ENCODE measurements at regions not wholly inside any gene's neighbourhood (a gene's known extent, or its start where the extent isn't known, plus 50 kb on each side); places are given as distances from the start of the nearest gene placed in this dataset.
"Not testable (repeated sequence)": the region's sequence is repeated elsewhere in the genome, so short reads cannot be mapped to it uniquely, and the experiment has no call there.

DNA sequence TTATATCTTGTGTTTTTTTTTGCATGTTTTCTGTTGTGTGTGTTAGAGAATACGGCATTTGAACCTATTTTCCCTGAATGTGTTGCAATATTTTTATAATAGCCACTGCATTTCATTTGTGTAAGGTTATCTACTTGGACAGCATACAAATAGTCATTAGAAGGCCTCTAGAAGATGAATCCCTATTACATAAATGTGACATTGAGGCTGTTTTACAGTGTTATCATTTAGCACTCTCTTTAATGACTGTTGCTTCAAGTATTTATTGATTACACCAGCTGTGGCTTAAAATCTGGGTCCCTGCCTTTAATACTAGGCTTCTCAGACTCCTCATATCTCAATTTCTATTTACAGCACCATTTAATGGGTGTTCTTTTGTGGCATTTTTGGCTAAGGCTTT, 465.8 kb downstream of the FRK start:
- no peaks in the 10 kb centered on the region for H3K27me3 Mint-ChIP-seq (ENCODE audit: unreplicated experiment)
- H3K36me3 Mint-ChIP-seq (ENCODE audit: unreplicated experiment): no peaks in the 10 kb centered on the region
- no peak overlapping the region for H3K4me3 Mint-ChIP-seq (ENCODE audit: unreplicated experiment)
- DNase-seq: no peak
- TF ChIP-seq, protein P1, sequence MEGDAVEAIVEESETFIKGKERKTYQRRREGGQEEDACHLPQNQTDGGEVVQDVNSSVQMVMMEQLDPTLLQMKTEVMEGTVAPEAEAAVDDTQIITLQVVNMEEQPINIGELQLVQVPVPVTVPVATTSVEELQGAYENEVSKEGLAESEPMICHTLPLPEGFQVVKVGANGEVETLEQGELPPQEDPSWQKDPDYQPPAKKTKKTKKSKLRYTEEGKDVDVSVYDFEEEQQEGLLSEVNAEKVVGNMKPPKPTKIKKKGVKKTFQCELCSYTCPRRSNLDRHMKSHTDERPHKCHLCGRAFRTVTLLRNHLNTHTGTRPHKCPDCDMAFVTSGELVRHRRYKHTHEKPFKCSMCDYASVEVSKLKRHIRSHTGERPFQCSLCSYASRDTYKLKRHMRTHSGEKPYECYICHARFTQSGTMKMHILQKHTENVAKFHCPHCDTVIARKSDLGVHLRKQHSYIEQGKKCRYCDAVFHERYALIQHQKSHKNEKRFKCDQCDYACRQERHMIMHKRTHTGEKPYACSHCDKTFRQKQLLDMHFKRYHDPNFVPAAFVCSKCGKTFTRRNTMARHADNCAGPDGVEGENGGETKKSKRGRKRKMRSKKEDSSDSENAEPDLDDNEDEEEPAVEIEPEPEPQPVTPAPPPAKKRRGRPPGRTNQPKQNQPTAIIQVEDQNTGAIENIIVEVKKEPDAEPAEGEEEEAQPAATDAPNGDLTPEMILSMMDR (IDR thresholded peaks at IDR 0.05; ENCODE audit: partially characterized antibody, unreplicated experiment): no peak
- H3K4me1 Mint-ChIP-seq (ENCODE audit: low read depth, unreplicated experiment): no peaks in the 10 kb centered on the region
- H3K27ac Mint-ChIP-seq (ENCODE audit: unreplicated experiment): no peak overlapping the region
- peaks cover 2% of the 10 kb centered on the region for H3K9me3 Mint-ChIP-seq (ENCODE audit: unreplicated experiment)

DNA sequence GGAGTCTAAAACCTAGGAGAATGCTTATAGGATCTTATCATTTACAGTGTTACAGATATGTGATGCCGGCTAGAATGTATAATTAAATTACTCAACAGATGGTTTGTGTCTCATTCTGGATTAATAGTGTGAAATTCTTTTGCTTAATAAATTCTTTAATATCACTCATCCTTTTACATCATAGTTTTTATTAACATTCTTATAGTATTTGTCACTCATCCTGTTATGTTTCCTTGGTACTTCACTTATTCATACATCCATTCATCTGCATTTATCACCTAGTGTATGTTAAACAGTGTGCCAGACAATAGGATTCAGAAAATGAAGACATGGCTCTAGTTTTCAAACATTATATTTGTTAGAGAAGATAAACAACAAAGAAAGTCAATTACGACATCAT, 468.7 kb downstream of the FRK start:
- TF ChIP-seq, protein P1 (IDR thresholded peaks at IDR 0.05; ENCODE audit: partially characterized antibody, unreplicated experiment): no peak
- Mint-ChIP-seq H3K4me1 (ENCODE audit: low read depth, unreplicated experiment) (no peaks in the 10 kb centered on the region), H3K27ac (ENCODE audit: unreplicated experiment) (no peak overlapping the region), H3K9me3 (ENCODE audit: unreplicated experiment) (peaks cover 3% of the 10 kb centered on the region), H3K27me3 (ENCODE audit: unreplicated experiment) (no peaks in the 10 kb centered on the region), H3K36me3 (ENCODE audit: unreplicated experiment) (no peaks in the 10 kb centered on the region), H3K4me3 (ENCODE audit: unreplicated experiment) (no peak overlapping the region)
- DNase-seq: no peak

DNA sequence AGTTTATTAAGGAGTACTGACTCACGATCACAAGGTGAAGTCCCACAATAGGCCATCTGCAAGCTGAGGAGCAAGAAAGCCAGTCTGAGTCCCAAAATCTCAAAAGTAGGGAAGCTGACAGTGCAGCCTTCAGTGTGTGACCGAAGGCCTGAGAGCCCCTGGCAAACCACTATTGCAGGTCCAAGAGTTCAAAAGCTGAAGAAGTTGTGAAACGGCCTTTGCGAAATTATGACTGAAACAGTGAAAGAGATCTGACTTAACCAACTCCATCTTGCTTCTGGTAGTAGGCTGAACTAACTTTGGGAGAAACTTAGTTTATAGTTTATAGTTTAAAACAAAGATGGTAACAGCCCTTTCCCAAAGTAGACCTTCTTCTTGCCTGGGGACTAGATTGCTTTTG, 471.6 kb downstream of the FRK start:
- H3K4me1 Mint-ChIP-seq (ENCODE audit: low read depth, unreplicated experiment); H3K27ac Mint-ChIP-seq (ENCODE audit: unreplicated experiment); H3K4me3 Mint-ChIP-seq (ENCODE audit: unreplicated experiment); DNase-seq; H3K36me3 Mint-ChIP-seq (ENCODE audit: unreplicated experiment); H3K27me3 Mint-ChIP-seq (ENCODE audit: unreplicated experiment); H3K9me3 Mint-ChIP-seq (ENCODE audit: unreplicated experiment): not testable (repeated sequence)

DNA sequence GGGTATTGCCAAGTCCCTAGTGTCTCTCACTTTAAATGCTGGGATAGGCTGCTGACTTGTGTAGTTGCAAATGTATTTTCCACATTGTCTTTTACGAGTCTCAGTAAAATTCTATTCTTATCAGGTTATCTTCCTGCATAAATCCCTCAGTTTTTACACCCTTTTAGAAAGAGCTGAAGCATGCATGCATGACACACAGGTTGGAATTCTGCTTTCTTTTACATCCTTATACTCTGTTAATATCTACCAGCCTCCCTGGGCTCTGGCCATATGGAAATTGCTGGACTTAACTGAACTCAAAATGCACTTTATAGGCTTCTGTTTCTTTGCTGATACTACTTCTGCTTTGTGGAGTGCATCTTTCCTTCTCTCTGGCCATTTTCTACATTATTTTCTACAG, 477.4 kb downstream of the FRK start:
- Mint-ChIP-seq H3K9me3 (ENCODE audit: unreplicated experiment) (no peaks in the 10 kb centered on the region), H3K27me3 (ENCODE audit: unreplicated experiment) (no peaks in the 10 kb centered on the region), H3K27ac (ENCODE audit: unreplicated experiment) (no peak overlapping the region), H3K4me1 (ENCODE audit: low read depth, unreplicated experiment) (no peaks in the 10 kb centered on the region), H3K36me3 (ENCODE audit: unreplicated experiment) (no peaks in the 10 kb centered on the region), H3K4me3 (ENCODE audit: unreplicated experiment) (no peak overlapping the region)
- DNase-seq: no peak
- TF ChIP-seq, protein P1 (IDR thresholded peaks at IDR 0.05; ENCODE audit: partially characterized antibody, unreplicated experiment): no peak

DNA sequence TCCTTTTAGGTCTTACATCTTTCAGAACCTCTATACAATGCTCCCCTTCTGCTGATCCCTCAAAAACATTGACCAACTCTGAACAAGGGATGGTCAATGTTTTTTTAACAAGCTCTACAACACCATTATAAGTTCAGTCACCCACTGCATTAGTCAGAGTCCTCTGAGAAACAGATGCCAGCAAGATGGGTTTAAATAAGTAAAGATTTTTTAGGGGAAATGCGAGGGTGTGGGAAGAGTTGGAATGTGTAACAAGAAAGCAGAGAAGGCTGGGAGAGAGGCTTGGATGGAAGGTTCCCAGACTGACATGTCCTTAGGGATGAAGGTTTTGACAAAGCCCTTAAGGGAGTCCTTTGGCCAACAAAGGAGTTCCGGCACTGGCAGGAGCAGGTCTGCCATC, 478.3 kb downstream of the FRK start:
- no peaks in the 10 kb centered on the region for H3K36me3 Mint-ChIP-seq (ENCODE audit: unreplicated experiment)
- no peak for DNase-seq
- H3K9me3 Mint-ChIP-seq (ENCODE audit: unreplicated experiment): no peaks in the 10 kb centered on the region
- H3K27me3 Mint-ChIP-seq (ENCODE audit: unreplicated experiment): no peaks in the 10 kb centered on the region
- no peaks in the 10 kb centered on the region for H3K4me1 Mint-ChIP-seq (ENCODE audit: low read depth, unreplicated experiment)
- H3K27ac Mint-ChIP-seq (ENCODE audit: unreplicated experiment): no peak overlapping the region
- TF ChIP-seq, protein P1 (IDR thresholded peaks at IDR 0.05; ENCODE audit: partially characterized antibody, unreplicated experiment): no peak
- no peak overlapping the region for H3K4me3 Mint-ChIP-seq (ENCODE audit: unreplicated experiment)

DNA sequence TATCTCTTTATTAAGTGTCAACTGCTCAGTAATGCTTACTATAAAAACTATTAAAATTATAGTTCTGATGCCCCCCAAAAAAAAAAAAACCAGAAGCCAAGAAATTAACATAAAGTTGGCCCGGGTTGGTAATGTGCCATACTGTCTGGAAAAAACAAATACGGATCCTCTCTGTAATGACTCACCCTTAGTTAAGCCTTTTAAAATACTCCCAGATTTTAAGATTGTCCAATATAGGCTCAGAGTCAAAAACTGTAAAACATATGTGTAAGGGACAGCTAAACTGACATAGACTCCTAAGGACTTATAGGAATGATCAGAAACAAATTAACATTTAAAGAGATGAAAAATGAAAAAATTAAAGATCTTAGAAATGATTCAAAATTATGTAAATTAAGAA, 481.1 kb downstream of the FRK start:
- not testable (repeated sequence) for H3K4me3 Mint-ChIP-seq (ENCODE audit: unreplicated experiment); DNase-seq; H3K4me1 Mint-ChIP-seq (ENCODE audit: low read depth, unreplicated experiment); H3K36me3 Mint-ChIP-seq (ENCODE audit: unreplicated experiment); H3K9me3 Mint-ChIP-seq (ENCODE audit: unreplicated experiment); H3K27ac Mint-ChIP-seq (ENCODE audit: unreplicated experiment); H3K27me3 Mint-ChIP-seq (ENCODE audit: unreplicated experiment)
